Upper lobe of right lung (tissue), 1 donor: ENCODE measurements at regions not wholly inside any gene's neighbourhood (a gene's known extent, or its start where the extent isn't known, plus 50 kb on each side); places are given as distances from the start of the nearest gene placed in this dataset.

ENCODE experiments used
- ATAC-seq: fragments of 200-7000 bp; cut with Tn5 transposase; one replicate; pipeline ENCODE4 v1.9.1; 2020; ENCODE audit warnings: mild to moderate bottlenecking, moderate library complexity
- DNase-seq: peaks from one replicate; pipeline ENCODE4 v3.0.0-alpha.2; 2020
- H3K27ac ChIP-seq: fragments of 200-600 bp; one replicate; pipeline ENCODE4 v1.8.0; 2022
- H3K27me3 ChIP-seq: fragments of 200-600 bp; one replicate; pipeline ENCODE4 v1.8.0; 2022; ENCODE audit warnings: mild to moderate bottlenecking
- H3K36me3 ChIP-seq: fragments of 200-600 bp; one replicate; pipeline ENCODE4 v1.8.0; 2022
- H3K4me1 ChIP-seq: fragments of 200-600 bp; one replicate; pipeline ENCODE4 v1.8.0; 2022
- H3K4me3 ChIP-seq: fragments of 200-600 bp; one replicate; pipeline ENCODE4 v1.8.0; 2022; ENCODE audit warnings: mild to moderate bottlenecking
- H3K9me3 ChIP-seq: fragments of 200-600 bp; one replicate; pipeline ENCODE4 v1.8.0; 2022
- intact Hi-C: fragments of 100-400 bp; cut with DNase I; formaldehyde crosslinking; loops from one replicate; pipeline ENCODE4 v1.11.0; 2022
- TF ChIP-seq, protein P1 (sequence below): fragments of 200-600 bp; IDR thresholded peaks from one replicate; pipeline ENCODE4 v1.8.0; 2022; ENCODE audit warnings: antibody characterized with exemption
- donor health status: DM: no; HTN: yes; CAD: no; lungs with severe emphysema.

GRCh38 chr15:69940441-69941300 lies 157.0 kb downstream of the TLE3 start:
- ATAC-seq (no peak), DNase-seq (no peak)
- no peaks in the 10 kb centered on the region for H3K9me3 ChIP-seq
- H3K4me1 ChIP-seq = no peaks in the 10 kb centered on the region
- no peaks in the 10 kb centered on the region for H3K27me3 ChIP-seq
- H3K36me3 ChIP-seq = no peaks in the 10 kb centered on the region
- intact Hi-C loops = no loop called here
- no peak overlapping the region for H3K4me3 ChIP-seq
- TF ChIP-seq, protein P1, sequence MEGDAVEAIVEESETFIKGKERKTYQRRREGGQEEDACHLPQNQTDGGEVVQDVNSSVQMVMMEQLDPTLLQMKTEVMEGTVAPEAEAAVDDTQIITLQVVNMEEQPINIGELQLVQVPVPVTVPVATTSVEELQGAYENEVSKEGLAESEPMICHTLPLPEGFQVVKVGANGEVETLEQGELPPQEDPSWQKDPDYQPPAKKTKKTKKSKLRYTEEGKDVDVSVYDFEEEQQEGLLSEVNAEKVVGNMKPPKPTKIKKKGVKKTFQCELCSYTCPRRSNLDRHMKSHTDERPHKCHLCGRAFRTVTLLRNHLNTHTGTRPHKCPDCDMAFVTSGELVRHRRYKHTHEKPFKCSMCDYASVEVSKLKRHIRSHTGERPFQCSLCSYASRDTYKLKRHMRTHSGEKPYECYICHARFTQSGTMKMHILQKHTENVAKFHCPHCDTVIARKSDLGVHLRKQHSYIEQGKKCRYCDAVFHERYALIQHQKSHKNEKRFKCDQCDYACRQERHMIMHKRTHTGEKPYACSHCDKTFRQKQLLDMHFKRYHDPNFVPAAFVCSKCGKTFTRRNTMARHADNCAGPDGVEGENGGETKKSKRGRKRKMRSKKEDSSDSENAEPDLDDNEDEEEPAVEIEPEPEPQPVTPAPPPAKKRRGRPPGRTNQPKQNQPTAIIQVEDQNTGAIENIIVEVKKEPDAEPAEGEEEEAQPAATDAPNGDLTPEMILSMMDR = no peak
- no peak overlapping the region for H3K27ac ChIP-seq

GRCh38 chr15:69941301-69941605 lies 156.5 kb downstream of the TLE3 start:
- H3K27ac ChIP-seq = no peak overlapping the region
- H3K4me1 ChIP-seq = no peaks in the 10 kb centered on the region
- intact Hi-C loops = no loop called here
- H3K4me3 ChIP-seq = no peak overlapping the region
- H3K9me3 ChIP-seq = no peaks in the 10 kb centered on the region
- DNase-seq = no peak
- H3K27me3 ChIP-seq = no peaks in the 10 kb centered on the region
- no peak for ATAC-seq
- no peaks in the 10 kb centered on the region for H3K36me3 ChIP-seq
- TF ChIP-seq, protein P1 = no peak

- Histone ChIP-seq H3K36me3 (no peaks in the 10 kb centered on the region), H3K27ac (no peak overlapping the region), H3K4me1 (no peaks in the 10 kb centered on the region), H3K9me3 (no peaks in the 10 kb centered on the region), H3K27me3 (no peaks in the 10 kb centered on the region), H3K4me3 (no peak overlapping the region)
- ATAC-seq = no peak
- TF ChIP-seq, protein P1 = no peak
- no peak for DNase-seq
- intact Hi-C loops = no loop called here
These were observed 155.8 kb downstream of the TLE3 start for GRCh38 chr15:69941706-69942495.

DNA sequence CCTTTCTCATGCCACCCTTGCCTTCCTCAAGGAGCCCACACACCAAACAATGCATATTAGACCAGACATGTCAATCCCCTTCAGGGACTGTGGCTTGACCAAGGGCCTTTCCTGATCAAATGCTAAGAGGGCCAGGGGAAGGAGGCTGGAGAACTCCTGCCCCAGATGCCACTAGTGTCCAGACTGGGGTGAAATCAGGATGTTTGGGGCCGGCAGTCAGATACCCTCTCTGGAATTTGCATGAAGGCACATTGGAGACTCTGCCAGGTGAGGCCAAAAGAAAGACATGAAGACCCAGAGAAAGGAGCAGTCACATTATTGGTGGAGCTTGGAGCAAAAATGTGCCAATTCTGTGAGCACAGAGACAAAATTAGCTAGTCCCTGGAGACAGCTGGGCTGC lies 154.1 kb downstream of the TLE3 start:
- Histone ChIP-seq H3K9me3 (no peaks in the 10 kb centered on the region), H3K4me3 (no peak overlapping the region), H3K4me1 (no peaks in the 10 kb centered on the region), H3K27me3 (no peaks in the 10 kb centered on the region), H3K27ac (no peak overlapping the region), H3K36me3 (no peaks in the 10 kb centered on the region)
- TF ChIP-seq, protein P1 = no peak
- DNase-seq (no peak), ATAC-seq (no peak)
- intact Hi-C loops = no loop called here

- ATAC-seq (no peak), DNase-seq (no peak)
- Histone ChIP-seq H3K36me3 (no peaks in the 10 kb centered on the region), H3K4me1 (no peaks in the 10 kb centered on the region), H3K9me3 (no peaks in the 10 kb centered on the region), H3K4me3 (no peak overlapping the region), H3K27ac (no peak overlapping the region), H3K27me3 (no peaks in the 10 kb centered on the region)
- intact Hi-C loops = no loop called here
- TF ChIP-seq, protein P1 = no peak
These were observed 152.0 kb downstream of the TLE3 start for GRCh38 chr15:69945729-69946128.
